22Rv1 (cell line): ENCODE measurements at regions not wholly inside any gene's neighbourhood (a gene's known extent, or its start where the extent isn't known, plus 50 kb on each side); places are given as distances from the start of the nearest gene placed in this dataset.

Source experiments
- CTCF ChIP-seq: fragments of 450-650 bp; IDR thresholded peaks from 2 replicates; pipeline ENCODE4 v1.5.1; 2017; ENCODE audit warnings: mild to moderate bottlenecking
- ZFX ChIP-seq: fragments of 450-650 bp; IDR thresholded peaks from 2 replicates; pipeline ENCODE4 v1.6.1; 2017; ENCODE audit warnings: antibody characterized with exemption, borderline replicate concordance

- TF ChIP-seq CTCF (no peak), ZFX (no peak)
These were observed 503.9 kb downstream of the CD83 start for GRCh38 chr6:14621518-14621917.
